DMS 273 treated with DMSO at 0.1 percent for 48 hours (cell line): ENCODE measurements at regions not wholly inside any gene's neighbourhood (a gene's known extent, or its start where the extent isn't known, plus 50 kb on each side); places are given as distances from the start of the nearest gene placed in this dataset.

Source experiments
- DNase-seq: peaks from one replicate; lab custom pipeline; 2025; lab: John Stamatoyannopoulos, UW

DNA sequence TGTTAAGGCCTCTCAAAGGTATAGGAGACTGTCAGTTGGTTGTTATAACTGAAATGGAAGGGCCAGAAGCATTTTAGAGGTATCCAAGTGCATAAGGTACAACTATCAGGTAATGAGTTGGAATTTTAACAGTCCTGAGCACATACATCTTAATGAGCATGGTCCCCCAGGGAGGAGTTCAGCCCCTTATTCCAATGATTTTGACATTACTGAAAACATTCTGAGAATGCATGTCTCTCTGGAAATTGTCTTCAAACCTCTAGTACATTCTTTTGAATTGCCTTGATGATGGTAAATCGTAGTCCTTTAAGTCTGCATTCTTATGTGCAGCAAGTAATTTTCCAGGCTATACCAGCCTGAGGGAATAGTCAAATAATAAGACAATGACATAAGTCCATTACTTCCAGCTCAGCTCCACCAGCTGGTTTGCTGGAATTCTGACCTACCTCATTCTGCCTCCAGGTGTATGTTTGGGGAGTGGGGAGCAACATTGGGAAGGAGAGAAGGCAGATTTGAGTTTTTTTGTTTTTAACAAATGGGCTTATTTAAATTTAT is 239.2 kb downstream of the MSRB3 start:
- DNase-seq, result no peak

DNA sequence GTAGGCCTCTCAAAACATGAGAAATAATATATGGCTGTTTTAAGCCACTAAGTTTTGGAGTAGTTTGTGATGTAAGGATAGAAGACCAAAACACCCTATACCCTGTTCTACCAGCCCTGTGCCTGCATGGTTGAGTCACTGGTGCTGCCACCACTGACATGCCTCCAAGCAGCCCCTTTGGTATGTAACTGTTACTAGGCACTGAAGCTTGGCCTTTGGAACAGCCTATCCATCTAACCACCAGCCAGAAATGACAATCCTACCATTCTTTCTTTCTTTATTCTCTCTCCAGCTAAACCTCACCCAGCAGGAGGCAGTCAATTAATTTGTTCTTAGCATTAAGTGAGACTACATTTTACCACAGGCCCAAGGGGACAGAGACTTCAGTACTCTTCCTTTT is 240.3 kb downstream of the MSRB3 start:
- no peak for DNase-seq

DNA sequence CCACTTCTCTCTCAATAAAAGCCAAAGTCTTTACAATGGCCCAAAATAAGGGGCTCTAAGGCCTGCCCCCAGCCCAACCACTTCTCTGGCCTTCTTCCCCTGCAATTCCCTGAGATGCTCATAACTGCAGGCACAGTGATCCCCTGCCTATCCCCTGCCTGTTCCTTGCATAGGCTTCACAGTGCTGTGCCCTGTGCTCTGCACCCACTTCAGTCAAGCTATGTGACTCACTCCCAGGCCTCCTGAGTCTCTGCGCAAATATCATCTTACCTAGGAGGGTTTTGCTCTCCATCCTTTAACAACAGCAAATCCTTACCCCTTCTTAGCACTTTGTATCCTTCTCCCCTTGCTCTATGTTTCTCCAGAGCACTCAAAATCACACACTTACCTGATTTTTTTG is 242.2 kb downstream of the MSRB3 start:
- DNase-seq, result no peak

DNA sequence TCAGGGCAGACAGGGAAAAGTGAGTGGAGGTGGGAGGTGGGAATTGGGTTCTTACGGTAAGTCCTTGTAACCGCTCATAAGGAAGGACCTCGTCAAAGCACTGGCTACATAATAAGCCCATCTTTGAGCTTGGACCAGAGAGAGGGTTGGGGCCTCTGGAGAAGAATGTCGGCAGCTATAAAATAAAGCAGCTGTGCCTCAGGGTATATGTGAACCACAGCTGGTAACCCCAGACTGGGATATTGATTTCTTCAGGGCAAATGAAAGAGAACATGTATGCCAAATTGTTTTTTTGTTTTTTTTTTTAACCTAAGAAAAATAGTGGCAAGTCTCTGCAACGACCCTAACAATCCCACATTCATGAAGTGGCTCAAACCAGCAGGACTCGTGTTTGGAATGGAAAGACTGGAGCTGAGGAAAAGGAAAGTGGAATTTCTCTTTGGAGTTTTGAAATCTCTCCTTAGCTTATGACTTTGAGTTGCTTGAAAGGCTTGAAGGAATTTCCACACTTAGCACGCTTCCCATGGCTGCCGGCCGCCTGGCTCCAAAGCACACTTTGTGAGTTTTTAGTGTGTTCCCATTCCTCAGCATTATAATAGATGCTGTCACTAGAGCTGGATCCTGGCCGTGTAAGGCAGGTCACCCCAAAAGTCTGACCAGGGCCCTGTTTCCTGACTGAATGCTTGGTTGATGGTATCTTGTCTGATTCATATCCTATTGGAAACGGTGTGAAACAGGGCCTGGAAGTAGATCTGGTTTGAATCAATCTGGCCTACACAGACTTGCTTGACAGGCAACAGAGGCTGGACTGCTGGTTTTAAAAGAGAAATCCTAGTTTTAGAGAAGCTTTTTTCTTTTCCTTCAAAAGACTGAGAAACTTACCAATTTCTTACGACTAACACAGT is 244.7 kb downstream of the MSRB3 start:
- DNase-seq, result no peak

DNA sequence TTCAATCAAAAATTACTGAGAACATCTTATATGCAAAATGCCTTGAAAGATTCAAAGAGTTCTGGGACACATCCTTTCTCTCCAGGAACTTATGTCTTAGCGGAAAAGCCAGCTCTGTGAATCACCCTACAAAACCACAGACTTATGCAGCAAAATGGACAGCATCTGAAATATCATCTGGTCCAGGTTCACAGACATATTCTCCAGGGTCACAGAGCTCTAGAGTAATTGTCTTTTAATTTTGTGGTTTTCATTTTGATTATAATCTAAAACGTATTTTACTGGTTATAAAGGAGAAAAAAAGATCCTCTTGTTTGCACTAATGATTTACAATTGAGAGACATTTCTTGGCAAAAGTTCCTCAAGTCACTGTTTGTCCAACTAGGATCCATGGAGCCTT is 246.2 kb downstream of the MSRB3 start:
- DNase-seq, result no peak

DNA sequence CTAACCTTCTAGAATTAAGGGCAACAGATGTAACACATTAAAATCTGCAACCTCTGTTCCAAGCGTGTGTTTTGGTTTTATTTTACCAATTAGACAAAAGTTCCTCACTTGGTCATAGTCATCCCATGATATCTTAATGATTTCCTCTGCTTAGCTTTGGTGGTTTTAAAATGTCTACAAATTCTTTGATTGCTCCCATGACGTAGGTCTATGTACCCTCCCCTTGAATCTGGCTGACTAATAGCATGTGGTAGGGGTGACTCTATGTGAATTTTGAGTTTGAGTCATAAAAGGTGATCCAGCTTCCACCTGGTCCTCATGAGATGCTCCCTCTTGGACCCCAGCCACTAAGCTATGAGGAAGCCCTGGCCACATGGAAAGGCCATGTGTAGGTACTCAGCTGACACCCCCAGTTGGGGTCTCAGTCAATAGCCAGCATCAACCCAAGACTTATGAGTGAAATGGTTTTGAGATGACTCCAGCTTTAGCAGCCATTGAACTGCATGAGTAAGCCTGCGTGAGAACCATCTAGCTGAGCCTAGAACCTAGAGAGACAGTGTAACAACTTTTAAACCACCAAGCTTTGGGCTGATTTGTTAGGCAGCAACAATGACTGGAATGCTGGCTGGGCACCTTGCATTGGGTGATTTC is 247.1 kb downstream of the MSRB3 start:
- DNase-seq, result no peak

DNA sequence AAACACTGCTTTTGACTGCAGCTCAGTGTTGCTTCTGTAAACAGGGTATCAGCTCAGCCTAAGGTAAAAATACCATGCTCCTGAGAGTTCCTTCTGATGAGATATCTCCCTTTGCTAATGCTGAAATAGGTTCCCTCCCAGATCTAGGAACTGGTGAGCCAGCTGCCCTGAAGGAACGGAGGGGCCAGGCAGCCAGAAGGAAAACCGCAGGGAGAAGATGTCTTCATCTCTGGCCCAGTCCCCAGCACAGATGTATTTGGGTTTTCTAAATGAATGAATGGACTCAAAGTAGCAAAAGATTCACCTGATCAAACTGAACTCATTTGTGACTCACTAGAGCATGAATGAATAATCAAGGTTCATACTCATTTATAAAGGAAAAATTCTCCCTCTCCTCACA is 247.8 kb downstream of the MSRB3 start:
- DNase-seq, result no peak

DNA sequence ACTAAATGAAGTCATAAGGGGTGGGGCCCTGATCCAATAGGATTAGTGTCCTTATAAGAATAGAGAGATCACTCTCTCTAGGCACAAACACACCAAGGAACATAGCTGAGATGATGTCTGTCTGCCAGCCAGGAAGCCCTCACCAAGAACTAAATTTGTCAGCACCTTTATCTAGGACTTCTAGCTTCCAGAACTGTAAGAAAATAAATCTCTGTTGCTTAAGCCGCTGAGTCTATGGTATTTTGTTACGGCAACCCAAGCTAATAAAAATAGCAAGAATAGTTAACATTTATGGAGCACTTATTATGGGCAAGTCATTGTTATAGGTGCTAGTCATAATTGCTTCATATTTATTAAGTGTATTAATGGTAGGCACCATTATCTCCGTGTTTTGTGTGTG is 249.6 kb downstream of the MSRB3 start:
- no peak for DNase-seq

DNA sequence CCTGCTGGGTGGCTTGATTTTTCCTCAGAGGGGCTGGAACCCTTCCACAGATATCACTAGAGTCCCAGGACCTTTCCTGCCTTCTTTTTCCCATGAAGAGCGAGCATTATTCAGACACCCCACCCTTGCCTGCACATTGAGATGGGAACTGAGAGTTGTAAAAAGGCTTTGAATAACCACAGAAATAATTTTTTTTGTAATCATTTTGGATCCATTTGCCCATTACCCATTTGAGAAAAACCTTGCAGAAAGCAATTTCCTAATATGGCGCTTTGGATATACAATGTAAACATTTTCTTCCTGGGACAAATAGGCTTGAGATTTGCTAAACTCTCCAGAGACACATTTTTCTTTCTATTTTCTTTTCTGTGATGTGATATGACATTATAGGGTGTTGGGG is 250.6 kb downstream of the MSRB3 start:
- no peak for DNase-seq

DNA sequence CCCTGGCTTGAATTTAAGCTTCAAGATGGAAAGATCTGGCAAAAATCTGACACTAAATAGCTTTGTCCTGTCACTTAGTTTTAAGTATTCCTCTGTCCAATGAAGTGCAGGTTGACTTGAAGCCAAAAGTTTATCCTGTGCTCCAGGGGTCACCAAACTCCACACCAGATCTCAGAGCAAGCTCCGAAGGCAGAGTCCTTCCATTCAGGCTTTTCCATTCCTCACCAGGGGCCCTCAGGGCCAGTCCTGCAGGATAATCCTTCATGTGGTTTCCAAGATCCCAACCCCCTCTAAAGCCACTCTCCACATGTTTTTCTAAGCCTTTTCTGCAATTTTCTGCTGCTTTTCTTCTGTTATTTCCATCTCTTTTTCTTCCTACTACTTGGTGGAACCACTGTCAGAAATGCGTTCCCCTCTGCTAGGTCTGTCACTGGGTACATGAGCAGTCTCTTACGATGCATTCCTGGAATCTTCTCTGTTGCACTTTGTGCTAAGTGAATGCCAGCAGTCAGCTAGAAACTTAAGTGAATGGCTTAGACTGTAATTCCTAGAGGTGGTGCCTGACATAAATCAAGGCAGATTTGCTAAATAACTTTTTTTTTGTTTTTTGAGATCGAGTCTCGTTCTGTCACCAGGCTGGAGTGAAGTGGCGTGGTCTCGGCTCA is 251.4 kb downstream of the MSRB3 start:
- DNase-seq, result no peak

DNA sequence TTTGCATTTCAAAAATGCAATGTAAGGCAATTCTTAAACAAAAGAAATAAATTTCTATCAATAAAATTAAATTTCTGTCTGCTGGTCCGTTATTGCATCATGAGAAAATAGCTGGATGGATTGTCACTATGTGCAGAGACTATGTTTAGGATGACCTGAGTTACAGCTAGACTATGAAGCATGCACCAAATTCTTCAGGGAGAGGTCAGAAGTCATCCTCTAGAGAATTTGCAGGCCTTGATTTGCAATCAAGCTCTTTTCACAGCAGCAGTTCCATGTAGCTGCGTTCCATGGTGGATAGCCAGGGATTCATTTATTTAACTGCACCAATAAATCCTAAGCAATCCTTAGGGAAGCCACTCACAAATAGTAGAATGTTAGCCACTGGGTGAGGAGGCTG is 253.7 kb downstream of the MSRB3 start:
- DNase-seq, result no peak

DNA sequence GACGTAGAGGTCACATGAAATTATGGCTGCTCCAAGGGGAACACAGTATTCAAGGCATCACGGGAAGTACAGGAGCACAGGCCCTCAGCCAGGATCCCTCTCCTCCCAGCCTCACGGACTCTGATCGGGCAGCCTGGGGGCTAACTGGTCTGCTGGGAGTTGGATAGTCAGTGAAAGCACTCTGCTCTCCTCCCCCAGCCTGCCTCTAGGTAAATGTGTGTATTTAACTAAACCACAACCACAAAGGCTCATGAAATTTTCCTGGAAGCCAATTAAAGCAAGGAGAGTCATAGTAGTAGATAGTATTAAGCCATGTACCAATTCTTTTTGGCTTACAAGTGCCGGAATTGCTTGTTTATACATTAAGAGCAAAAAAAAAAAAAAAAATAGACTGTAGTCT is 254.3 kb downstream of the MSRB3 start:
- no peak for DNase-seq

DNA sequence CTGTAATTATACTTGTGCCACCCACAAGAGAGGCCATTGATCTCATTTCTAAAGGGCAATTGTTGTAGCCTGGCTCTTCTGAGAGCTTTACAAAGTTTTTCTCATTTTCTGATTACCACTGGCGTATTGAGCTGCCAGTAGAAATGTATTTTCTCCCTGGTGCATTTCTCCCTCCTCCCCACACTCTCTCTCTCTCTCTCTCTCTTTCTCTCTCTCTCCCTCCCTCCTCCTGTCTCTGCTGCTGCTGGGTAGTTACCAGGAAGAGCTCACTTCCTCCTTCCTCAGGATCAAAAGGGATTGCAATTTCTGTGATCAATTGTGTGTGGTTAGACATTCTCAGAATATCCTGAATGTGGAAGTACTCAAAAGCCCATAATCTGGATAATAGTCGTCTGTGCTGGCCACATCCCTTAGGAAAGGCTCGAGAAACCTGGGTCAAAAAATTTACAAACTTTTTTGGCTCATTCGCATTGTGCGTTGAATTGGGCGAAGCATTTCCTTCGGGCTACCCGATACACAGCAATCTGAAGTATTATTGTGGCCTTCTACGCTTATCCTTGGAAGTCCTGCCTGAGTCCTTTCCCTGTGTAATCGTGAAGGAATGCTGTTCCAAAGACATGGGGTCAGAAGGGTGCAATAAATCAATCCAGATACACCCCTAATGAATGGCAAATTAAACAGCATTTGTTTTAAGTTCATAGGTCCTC is 254.8 kb downstream of the MSRB3 start:
- no peak for DNase-seq

DNA sequence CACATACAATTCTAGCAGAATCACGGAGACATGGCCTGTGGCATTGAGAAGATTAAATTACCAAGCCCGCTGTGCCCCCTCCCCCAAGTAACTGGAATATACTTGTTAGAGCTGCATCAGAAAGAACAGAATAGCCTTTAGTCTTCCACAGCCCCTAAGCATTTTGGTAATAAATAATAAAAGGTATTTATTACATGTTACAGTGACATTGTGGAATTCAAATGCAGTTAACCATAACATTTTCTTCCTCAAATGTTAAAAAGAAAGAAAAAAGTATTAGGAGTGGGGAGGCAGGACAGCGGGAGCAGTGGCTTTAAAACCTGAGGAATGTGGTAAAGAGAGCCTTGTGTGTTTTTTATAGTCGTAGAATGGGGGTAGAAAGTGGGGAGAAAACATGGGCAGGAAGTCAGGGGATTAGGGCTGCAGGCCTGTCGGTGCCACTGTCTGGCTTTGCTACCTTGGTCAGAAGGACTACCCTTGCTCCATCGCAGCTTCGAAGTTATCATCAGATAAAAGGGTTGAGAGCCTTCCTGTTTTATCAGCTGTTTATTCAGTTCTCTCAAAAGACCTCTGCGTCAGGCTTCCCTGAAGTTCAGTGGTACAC is 255.9 kb downstream of the MSRB3 start:
- DNase-seq, result no peak

DNA sequence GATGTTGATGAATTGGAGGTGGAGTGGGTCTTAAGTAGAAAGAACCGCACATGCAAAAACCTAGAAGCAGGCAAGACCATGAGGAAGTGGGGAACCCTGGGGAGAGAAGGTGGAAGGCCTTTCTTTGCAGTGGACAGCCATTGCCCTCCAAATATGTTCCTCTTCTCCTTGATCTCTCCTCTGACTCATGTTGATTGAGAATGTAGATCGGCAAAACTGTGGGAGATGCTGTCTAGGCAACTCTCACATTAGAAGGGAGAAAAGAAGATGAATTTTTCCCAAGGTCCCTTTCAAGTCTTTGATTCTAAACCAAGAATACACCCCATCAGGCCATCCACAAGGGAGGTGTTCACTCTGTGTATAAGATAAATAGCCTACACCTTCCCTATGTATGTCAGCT is 257.5 kb downstream of the MSRB3 start:
- no peak for DNase-seq

DNA sequence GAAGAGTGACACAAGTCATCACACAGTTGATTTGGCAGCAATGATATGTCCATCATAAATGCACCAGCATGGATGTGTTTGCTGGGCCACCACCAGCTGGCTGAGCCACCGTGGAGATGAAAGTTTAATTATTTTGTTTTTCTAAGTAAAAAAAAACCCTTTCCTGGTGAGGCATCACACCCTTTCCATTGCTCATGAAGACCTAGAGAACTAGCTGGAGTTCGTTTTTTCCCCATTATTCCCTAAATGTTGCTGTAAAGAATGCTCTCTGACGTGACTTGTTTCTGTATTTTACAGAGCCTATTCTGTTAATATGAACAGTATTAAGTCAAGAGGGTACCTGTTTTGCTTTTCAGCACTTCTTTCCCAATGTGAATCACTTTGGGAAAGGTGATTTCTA is 257.9 kb downstream of the MSRB3 start:
- DNase-seq, result no peak

DNA sequence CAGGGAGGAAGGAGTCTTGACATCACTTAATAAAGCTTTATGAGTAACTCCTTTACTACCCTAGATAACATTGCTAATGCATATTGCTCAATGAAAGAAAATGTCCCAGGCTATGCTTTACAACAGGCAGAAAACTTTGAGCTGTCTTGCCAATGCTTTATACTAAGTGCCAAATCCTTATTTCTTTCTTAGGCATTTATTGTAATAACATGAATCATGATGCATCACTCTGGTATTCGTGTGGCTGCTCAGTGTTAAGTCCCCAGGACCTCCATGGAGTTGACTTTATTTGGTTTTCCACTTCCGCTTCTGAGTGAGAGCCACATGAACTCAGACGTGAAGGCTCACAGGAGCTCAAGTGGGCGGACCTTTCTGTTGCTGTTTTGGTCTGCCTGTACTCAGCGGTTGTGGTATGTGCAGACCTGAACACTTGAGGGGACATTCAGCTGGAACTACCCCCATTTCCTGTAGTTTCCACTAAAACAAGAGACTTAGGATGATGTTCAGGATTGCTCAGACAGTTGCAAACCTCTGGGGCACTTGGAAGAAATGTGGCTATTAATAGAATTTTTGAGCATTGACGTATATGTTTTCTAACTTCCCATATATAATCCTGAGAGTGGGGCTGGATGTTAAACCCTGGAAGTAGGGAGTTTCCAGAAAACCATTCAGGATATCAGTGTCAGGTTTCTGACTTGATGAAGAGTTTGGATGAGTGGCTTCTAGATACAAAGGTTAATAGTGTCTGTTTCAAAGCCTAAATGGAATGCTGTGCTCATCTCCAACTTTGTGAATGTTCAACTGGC is 258.6 kb downstream of the MSRB3 start:
- DNase-seq, result no peak

DNA sequence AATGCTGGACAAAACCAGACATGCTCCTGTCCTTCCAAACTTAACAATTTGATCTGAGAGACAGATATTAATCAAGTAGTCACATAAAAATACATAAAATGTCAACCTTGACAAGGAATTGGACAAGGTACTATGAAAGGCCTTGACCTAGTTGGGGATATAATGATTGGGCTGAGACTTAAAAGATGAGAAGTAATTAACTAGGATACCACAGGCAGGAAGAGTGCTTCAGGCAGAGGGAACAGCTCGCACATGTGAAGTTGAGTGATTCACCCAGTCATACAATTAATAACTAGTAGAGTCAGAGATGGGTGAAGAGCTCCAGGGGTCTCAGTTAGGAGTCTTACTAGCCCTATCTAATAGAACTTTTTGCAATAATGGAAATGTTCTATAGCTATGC is 259.5 kb downstream of the MSRB3 start:
- DNase-seq, result no peak

DNA sequence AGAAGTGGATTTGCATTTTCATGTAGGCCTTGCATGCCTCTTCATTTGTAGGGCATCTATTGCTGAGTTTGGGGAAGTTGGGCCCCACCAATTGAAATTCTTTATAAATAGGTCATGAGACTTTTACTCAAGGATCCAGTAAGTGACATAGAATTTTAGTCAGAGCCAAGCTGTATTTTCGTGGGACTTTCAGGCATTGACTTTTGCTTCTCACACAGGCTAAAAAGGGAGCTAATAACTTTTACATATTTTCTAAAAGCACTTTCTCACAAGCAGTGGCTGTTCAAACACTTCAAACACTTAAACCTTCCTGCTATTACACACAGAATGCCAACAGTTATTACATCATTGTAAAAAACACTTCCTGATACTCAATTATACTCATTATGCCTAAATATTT is 260.5 kb downstream of the MSRB3 start:
- DNase-seq, result no peak

DNA sequence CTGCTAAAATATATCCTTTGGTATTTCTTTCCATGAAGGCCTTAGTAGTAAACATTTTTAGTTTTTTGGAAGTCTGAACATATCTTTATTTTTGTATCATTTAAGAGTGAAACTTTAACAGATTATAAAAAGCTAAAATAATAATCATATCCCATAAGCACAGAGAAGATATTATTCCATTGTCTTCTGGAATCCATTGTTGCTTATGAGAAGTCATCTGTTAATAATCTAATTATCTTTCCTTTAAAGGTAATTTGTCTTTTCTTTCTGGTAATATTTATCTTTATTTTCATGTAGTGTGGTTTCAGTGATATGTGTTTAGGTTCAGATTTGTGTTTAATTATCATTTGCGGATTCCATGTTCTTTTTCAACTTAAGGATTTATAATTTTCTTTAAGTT is 261.7 kb downstream of the MSRB3 start:
- DNase-seq, result no peak

DNA sequence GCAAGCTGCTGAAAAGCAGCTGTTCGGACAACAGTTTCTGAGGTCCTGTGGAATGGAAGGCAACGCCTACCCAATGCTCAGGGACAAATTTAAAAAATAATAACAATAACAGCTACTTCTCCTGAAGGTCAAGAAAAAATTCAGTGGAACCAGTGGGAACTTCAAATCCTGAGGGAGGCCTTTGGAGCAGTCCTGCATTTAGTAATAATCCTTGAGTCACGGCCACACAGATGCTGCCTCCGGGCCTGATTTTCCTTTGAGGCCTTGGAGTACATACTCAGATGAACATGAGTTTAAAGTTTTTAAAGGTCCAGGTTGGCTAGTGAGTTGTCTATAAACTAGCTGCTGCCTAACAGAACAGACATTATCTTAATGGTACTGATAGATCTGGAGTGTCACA is 268.0 kb downstream of the MSRB3 start:
- DNase-seq, result no peak
